Urothelium cell line (cell line): ENCODE measurements at regions not wholly inside any gene's neighbourhood (a gene's known extent, or its start where the extent isn't known, plus 50 kb on each side); places are given as distances from the start of the nearest gene placed in this dataset.

Source experiments
- DNase-seq: peaks from one replicate; pipeline ENCODE4 v3.0.0; 2011; ENCODE audit warnings: low spot score, mixed read lengths
- FAIRE-seq: peaks from 2 replicates; lab custom pipeline; 2011; peaks lifted over from hg19 to GRCh38; lab: Jason Lieb, UNC

DNA sequence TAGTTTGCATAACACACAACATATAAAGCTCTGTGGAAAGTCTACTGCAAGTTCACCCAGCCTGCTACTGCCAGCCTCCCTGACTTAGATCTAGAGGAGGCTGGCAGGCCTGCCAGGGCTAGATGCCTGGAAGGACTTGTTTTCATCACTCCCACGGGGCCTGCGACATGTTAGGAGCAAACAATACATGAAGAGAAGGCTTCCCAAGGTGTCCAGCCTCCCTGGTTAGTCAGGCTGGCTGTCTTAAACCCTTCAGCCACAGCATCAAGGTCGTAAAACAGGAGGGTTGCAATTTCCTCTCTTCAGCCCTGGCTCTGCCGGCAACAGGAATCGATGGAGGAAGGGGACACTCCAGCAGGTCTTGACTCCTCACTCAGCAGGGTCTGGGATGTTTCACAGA lies 104.5 kb downstream of the NGF start:
- no peak for FAIRE-seq
- no peak for DNase-seq

- FAIRE-seq (no peak), DNase-seq (no peak)
Observed at GRCh38 chr1:115230281-115230680, 107.8 kb downstream of the NGF start.

DNA sequence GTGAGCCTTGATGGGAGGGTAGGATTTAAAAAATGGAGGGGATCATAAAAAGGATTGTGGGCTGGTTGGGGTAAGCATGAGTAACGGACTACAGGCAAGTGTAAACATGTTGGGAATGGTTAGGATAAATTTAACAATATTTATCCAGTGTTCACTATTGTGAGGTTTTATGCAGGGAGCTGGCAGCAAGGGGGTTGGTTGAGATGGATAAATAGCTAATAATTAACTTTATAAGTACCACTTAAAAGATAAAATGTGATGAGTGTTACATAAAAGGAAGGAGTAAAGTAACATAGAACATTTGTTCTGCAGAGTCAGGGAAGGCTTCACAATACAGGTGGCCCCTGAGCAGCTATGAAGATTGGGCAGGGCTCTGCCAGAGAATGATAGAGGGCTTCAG lies 109.0 kb downstream of the NGF start:
- DNase-seq (no peak), FAIRE-seq (no peak)

GRCh38 chr1:115228191-115228590 lies 109.9 kb downstream of the NGF start:
- no peak for FAIRE-seq
- no peak for DNase-seq

- no peak for DNase-seq
- FAIRE-seq = no peak
Observed at GRCh38 chr1:115227346-115228082, 110.5 kb downstream of the NGF start.

DNA sequence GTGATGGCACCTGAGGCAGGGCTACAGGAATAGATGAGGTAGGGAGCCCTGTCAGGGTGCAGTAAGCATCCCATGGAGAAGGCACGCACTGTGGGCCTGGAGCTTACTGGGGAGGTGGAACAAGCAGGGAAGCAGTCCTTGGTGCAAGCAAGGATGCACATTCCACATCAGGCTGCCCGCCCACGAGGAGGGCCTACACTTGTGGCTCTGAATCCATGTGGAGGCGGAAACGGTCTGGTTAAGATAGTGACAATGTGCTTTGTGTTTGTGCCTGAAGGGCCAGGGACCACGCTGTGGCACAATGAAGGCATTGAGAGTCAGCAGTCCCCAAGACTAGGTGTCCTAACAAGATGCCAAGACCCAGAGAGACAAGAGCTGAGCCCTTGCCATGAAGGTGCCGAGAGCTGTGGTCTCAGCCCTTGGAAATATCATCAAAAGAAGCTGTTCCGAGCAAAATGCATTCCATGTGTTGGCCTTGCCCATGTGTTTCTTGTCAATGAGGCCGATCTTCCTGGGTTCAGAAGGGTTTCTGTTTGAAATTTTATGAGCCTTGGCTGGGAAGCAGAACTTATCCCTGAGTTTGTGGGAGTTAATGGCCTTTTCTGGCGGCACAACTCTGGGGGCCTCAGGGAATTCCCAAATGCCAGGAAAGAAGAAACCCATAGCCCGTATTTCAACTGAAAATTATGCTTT lies 111.9 kb downstream of the NGF start:
- DNase-seq = no peak
- no peak for FAIRE-seq

- DNase-seq = no peak
- FAIRE-seq = no peak
Observed at GRCh38 chr1:115224636-115225035, 113.4 kb downstream of the NGF start.

GRCh38 chr1:115222616-115223402 lies 115.2 kb downstream of the NGF start:
- DNase-seq (no peak), FAIRE-seq (no peak)

GRCh38 chr1:115220340-115221270 lies 117.4 kb downstream of the NGF start:
- FAIRE-seq (no peak), DNase-seq (no peak)

DNA sequence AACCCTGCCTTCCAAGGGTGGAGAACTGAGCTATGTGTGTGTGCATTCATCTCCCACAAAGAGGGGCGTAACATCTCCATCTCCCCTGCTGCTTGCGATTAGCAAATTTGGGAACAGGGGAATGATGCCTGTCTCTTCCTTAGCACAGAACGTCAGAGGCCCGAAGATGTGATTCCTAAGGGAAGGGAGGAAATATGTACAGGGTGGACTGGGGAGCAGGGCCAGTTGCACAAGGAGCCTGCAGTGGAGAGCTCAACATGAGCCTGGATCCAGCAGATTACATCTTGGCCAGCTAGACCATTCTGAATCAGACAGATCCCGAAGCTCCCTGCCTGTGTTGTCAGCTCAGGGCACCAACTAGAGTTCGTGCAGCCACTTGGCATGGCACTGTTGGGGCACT lies 118.1 kb downstream of the NGF start:
- DNase-seq (no peak), FAIRE-seq (no peak)

DNA sequence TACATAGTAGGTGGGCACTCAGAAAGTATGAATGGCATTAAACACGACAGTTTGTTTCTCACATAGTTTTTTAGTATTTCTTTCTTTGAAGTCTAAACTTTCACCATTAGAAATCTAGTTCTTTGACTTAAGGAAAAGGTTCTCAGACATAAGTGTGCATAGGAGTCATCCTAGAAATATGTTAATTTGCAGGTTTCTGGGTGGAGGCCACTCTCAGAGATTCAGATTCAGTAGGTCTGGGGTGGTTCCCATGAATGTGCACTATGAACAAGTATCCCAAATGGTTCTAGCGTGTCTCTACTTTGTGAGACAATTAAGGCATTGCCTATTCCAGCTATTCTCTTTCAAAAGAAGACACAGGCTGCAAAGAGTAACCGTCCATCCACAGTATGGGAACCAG lies 119.3 kb downstream of the NGF start:
- FAIRE-seq (no peak), DNase-seq (no peak)

- no peak for DNase-seq
- no peak for FAIRE-seq
Observed at GRCh38 chr1:115218034-115218405, 120.0 kb downstream of the NGF start.

DNA sequence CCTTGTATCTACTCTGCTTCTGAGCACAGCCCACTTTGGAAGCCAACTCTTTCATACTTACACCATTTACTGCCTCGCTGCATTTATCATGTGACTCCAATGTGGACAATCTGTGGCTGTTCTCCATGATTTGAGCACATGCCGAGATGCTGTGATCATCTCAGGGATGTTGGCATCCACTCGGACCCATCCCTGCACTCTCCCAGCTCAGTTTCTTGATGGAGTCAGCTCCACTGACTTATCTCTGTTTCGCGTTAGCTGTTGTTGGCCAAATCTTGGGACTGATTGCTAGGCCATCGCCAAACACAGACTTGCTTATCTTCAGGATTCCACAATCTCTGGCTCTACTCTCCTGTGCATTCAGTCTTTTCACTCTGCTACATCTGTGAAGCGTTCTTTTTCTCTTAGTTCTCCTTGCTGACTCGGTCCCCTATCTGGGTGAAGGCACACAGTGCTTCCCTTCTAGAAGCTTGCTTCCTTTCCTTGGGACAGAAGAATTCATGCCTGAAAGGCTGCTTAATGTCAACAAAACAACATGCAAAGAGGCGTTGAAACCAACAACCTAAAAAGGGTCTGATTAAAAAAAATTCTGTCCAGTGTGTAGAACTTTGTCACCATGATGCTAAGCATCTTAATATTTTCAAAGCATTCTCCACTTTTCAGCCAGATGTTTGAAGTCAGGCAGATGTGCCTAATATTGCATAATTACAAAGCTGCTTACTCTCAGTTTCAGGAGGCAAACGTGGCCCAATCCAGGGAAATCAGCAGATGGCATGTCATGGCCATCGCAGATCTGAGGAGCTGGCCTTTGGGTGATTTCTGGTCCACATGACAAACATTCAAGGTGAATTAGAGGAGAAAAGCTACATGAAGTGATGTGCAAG lies 120.7 kb downstream of the NGF start:
- FAIRE-seq = peak; percentile 40
- no peak for DNase-seq

DNA sequence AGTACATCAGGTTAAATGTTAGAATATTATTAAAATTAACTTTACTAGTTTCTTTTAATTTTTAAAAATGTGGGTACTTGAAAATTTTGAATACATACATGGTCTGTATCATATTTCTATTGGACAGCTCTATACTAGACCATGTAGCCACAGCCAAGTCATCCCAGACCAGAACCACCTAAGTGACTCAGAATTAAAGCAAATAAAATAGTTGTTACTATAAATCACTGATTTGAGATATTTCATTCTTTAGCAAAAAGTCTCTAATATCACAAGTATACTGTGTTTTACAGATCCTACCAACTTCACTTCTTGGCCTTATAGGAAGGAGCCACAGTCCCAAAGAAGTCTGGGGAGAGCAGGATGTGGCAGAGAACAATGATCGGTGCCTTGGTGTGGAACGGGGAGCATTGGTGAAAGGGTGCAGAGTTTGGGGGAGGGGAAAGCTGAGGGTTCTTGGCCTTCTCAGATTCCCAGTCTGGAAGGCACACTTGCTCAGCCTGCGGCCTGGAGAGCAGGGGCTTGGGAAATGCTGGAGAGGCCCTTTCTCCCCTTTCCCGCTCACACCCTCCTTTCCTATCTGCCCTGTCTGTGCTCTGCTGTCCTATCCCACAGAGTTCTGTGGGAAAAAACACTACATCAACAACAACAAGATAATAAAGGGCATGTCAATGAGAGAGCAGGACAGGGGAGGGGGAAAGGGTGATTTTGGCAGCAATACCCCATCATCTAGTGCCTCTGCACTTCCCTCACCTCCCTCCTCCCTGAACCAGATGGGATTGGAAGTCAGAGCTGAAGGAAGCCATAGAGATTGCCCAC lies 122.1 kb downstream of the NGF start:
- DNase-seq = no peak
- no peak for FAIRE-seq

- DNase-seq (no peak), FAIRE-seq (no peak)
Observed at GRCh38 chr1:115215110-115215509, 122.9 kb downstream of the NGF start.

GRCh38 chr1:115214098-115214497 lies 124.0 kb downstream of the NGF start:
- DNase-seq (no peak), FAIRE-seq (no peak)

DNA sequence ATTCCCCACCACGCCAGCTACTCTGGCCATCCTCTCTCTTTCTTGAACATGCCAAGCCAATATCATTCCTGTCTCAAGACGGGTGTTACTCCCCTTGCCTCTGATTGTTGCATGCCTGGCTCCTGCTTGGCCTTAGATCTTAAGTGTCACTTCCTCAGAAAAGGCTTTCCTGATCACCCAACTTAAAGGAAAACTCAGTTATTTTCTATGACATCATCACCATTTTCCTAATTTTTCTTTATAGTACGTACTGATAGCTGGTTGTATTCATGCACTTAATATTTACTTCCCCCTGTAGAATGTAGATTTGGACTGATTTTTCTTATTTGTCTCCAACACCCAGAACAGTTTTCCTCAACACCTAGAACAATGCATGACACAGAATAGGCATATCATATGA lies 123.8 kb upstream of the TSPAN2 start:
- DNase-seq (no peak), FAIRE-seq (no peak)

- FAIRE-seq = no peak
- DNase-seq = no peak
Observed at GRCh38 chr1:115211071-115211745, 121.9 kb upstream of the TSPAN2 start.
